K562 (cell line): ENCODE measurements at regions not wholly inside any gene's neighbourhood (a gene's known extent, or its start where the extent isn't known, plus 50 kb on each side); places are given as distances from the start of the nearest gene placed in this dataset.

Experiments
- ATAC-seq: fragments of 200-7000 bp; cut with Tn5 transposase; 3 replicates; pipeline ENCODE4 v1.9.1; 2020; ENCODE audit warnings: moderate library complexity
- BruUV-seq: library from RNA; stranded (reverse); fragments of 400-500 nt; replicated peaks from 2 replicates; lab custom pipeline; 2021; lab: Mats Ljungman, UMichigan
- CTCF ChIA-PET: fragments of 300-600 bp; formaldehyde crosslinking; extraction: SDS; loops from one replicate; lab custom pipeline; 2021; ENCODE audit warnings: low intra/inter-chr PET ratio; lab: Yijun Ruan, JAX
- POLR2A ChIA-PET: fragments of 300-600, 350-650 bp; sonication (Branson Sonifier 250); formaldehyde crosslinking; extraction: SDS; loops from one replicate; lab custom pipeline; 2021; ENCODE audit warnings: antibody characterized with exemption, inconsistent platforms; lab: Yijun Ruan, JAX
- DNase-seq, 4 experiments: peaks; one replicate each; pipeline versions ENCODE4 v3.0.0 to v3.0.0-alpha.2; 2011 to 2018; ENCODE audit warnings: low spot score in 3 of 4, mixed read lengths in 3 of 4; ENCODE audit errors: extremely low read depth in 1 of 4
- FAIRE-seq: peaks from 2 replicates; lab custom pipeline; 2011; peaks lifted over from hg19 to GRCh38; lab: Jason Lieb, UNC
- H2AFZ ChIP-seq: 2 replicates; pipeline ENCODE4 v1.6.0; 2011; ENCODE audit warnings: low read depth, low read length, control low read depth, inconsistent platforms
- H3K27ac ChIP-seq: fragments of 200-600 bp; 3 replicates; pipeline ENCODE4 v1.8.0; 2011; ENCODE audit warnings: low read depth, mild to moderate bottlenecking, control low read depth, inconsistent platforms, low read length, moderate library complexity, mixed read lengths; ENCODE audit errors: extremely low read depth
- H3K27me3 ChIP-seq, 2 experiments: fragments of 300-600 bp in 1 of 2; 2 replicates in 1 of 2; 3 replicates in 1 of 2; pipeline versions ENCODE4 v1.6.0 to v1.8.0; 2011; ENCODE audit warnings: inconsistent platforms in 2 of 2, low read length in 2 of 2, mild to moderate bottlenecking in 1 of 2, mixed read lengths in 1 of 2, moderate library complexity in 1 of 2; ENCODE audit not compliant: control insufficient read depth in 2 of 2, insufficient read depth in 2 of 2
- H3K36me3 ChIP-seq: fragments of 300-600 bp; 3 replicates; pipeline ENCODE4 v1.8.0; 2011; ENCODE audit warnings: mild to moderate bottlenecking, low read length, inconsistent platforms; ENCODE audit not compliant: control insufficient read depth, insufficient read depth
- H3K4me1 ChIP-seq, 2 experiments: fragments of 200-600 bp in 1 of 2; replicated peaks in 1 of 2; 2 replicates in 1 of 2; 3 replicates in 1 of 2; pipeline versions ENCODE4 v1.5.1 to v1.8.0; 2011; ENCODE audit warnings: inconsistent platforms in 2 of 2, low read length in 2 of 2, mild to moderate bottlenecking in 1 of 2, mixed read lengths in 1 of 2, moderate library complexity in 1 of 2; ENCODE audit not compliant: control insufficient read depth in 2 of 2, insufficient read depth in 2 of 2
- H3K4me2 ChIP-seq: 2 replicates; pipeline ENCODE4 v1.6.1; 2011; ENCODE audit warnings: low read length, control low read depth, inconsistent platforms, mixed read lengths; ENCODE audit not compliant: insufficient read depth
- H3K4me3 ChIP-seq: fragments of 200-600 bp; sonication (generic), shearing (Covaris generic); 2 replicates; pipeline ENCODE4 v1.5.1; 2016; ENCODE audit warnings: control low read depth, inconsistent platforms
- H3K79me2 ChIP-seq: fragments of 200-600 bp; 3 replicates; pipeline ENCODE4 v1.8.0; 2011; ENCODE audit warnings: low read length, inconsistent platforms; ENCODE audit not compliant: control insufficient read depth, insufficient read depth
- H3K9ac ChIP-seq, 2 experiments: 2 replicates each; pipeline versions ENCODE4 v1.6.0 to v1.6.1; 2011; ENCODE audit warnings: low read depth in 2 of 2, low read length in 2 of 2, control low read depth in 1 of 2, inconsistent platforms in 1 of 2, mild to moderate bottlenecking in 1 of 2, mixed read lengths in 1 of 2; ENCODE audit not compliant: insufficient read depth in 1 of 2
- H3K9me1 ChIP-seq: one replicate; pipeline ENCODE4 v1.6.0; 2011; ENCODE audit warnings: inconsistent platforms, mild to moderate bottlenecking, low read length, moderate library complexity; ENCODE audit not compliant: control insufficient read depth, insufficient read depth
- H3K9me3 ChIP-seq: replicated peaks from 2 replicates; pipeline ENCODE4 v1.5.1; 2011; ENCODE audit warnings: low read depth, low read length, inconsistent platforms; ENCODE audit not compliant: control insufficient read depth, insufficient read depth
- H4K20me1 ChIP-seq: replicated peaks from 2 replicates; pipeline ENCODE4 v1.6.1; 2011; ENCODE audit warnings: low read length, inconsistent platforms, mixed read lengths; ENCODE audit not compliant: control insufficient read depth, insufficient read depth
- CAMTA2 ChIP-seq: fragments of 250-450 bp; sonication (Bioruptor Pico); conservative IDR thresholded peaks from 2 replicates; pipeline ENCODE4 v1.5.1; 2022
- CBX8 ChIP-seq: fragments of 200-600 bp; sonication (generic); IDR thresholded peaks from 2 replicates; pipeline ENCODE4 v1.6.1; 2012; ENCODE audit warnings: borderline replicate concordance, mixed run types, low read depth, mild to moderate bottlenecking, moderate library complexity, mixed read lengths, low read length, control low read depth, inconsistent platforms; ENCODE audit not compliant: poor library complexity, severe bottlenecking; ENCODE audit errors: extremely low read depth
- CTBP1 ChIP-seq: fragments of 450-650 bp; IDR thresholded peaks from 2 replicates; pipeline ENCODE4 v1.6.1; 2016; ENCODE audit warnings: borderline replicate concordance
- CXXC5 ChIP-seq: fragments of 250-450 bp; sonication (Bioruptor Pico); IDR thresholded peaks from 2 replicates; pipeline ENCODE4 v1.8.0; 2022; ENCODE audit warnings: inconsistent platforms, mild to moderate bottlenecking, moderate library complexity
- DLX4 ChIP-seq: fragments of 250-450 bp; sonication (Bioruptor Pico); IDR thresholded peaks from 2 replicates; pipeline ENCODE4 v1.6.1; 2021; ENCODE audit warnings: mild to moderate bottlenecking
- GATAD2B ChIP-seq: fragments of 450-650 bp; IDR thresholded peaks from 2 replicates; pipeline ENCODE4 v1.6.1; 2017; ENCODE audit warnings: mild to moderate bottlenecking, borderline replicate concordance
- MXD1 ChIP-seq: fragments of 250-450 bp; sonication (Bioruptor Pico); IDR thresholded peaks from 2 replicates; pipeline ENCODE4 v1.8.0; 2021; ENCODE audit warnings: borderline replicate concordance, mild to moderate bottlenecking, moderate library complexity; ENCODE audit not compliant: poor library complexity, severe bottlenecking
- NELFE ChIP-seq: IDR thresholded peaks from 2 replicates; pipeline ENCODE4 v1.6.1; 2011; ENCODE audit warnings: mild to moderate bottlenecking; ENCODE audit not compliant: insufficient read depth, insufficient read length
- PATZ1 ChIP-seq: fragments of 250-450 bp; sonication (Bioruptor Pico); IDR thresholded peaks from 2 replicates; pipeline ENCODE4 v1.5.0; 2020; ENCODE audit warnings: mild to moderate bottlenecking, borderline replicate concordance
- POLR2H ChIP-seq: IDR thresholded peaks from 2 replicates; pipeline ENCODE4 v1.6.1; 2016; ENCODE audit warnings: missing genetic modification characterization, low read depth, mild to moderate bottlenecking, control low read depth, missing compliant biosample characterization, moderate library complexity
- TBP ChIP-seq: optimal IDR thresholded peaks from 2 replicates; pipeline ENCODE3; 2011; ENCODE audit warnings: low read depth, low read length, improper control_type of control experiment
- TCF7 ChIP-seq: sonication (generic); IDR thresholded peaks from 2 replicates; pipeline ENCODE4 v1.6.1; 2016; ENCODE audit warnings: antibody characterized with exemption, borderline replicate concordance
- ZFP91 ChIP-seq: sonication (generic); formaldehyde crosslinking; IDR thresholded peaks from 2 replicates; pipeline ENCODE4 v1.8.0; 2022; ENCODE audit warnings: mild to moderate bottlenecking, missing genetic modification reagents
- ZNF75A ChIP-seq: fragments of 450-650 bp; formaldehyde crosslinking; IDR thresholded peaks from 2 replicates; pipeline ENCODE4 v1.4.0; 2020; ENCODE audit warnings: mild to moderate bottlenecking
- WGBS: fragments of 100-300 bp; shearing (Covaris generic); methylation state at CpG from one replicate; pipeline ENCODE4 v1.1.6; 2016; ENCODE audit warnings: low coverage, mixed read lengths; ENCODE audit not compliant: insufficient coverage; ENCODE audit errors: missing lambda C conversion rate; 5-methylcytosine and 5-hydroxymethylcytosine counted together
- in situ Hi-C: fragments of 300-500 bp; cut with MboI; formaldehyde crosslinking; loops from 4 replicates; pipeline ENCODE4 v1.15.0; 2018; ENCODE audit warnings: inconsistent platforms, mixed read lengths
- intact Hi-C: fragments of 100-400 bp; cut with micrococcal nuclease; formaldehyde crosslinking; loops from 2 replicates; pipeline ENCODE4 v1.14.2; 2022

GRCh38 chr6:144639654-144640053 lies 354.5 kb downstream of the UTRN start:
- in situ Hi-C loops: no loop called here
- Histone ChIP-seq H3K4me2 (no peak overlapping the region), H3K27me3 (no peaks in the 10 kb centered on the region), H2AFZ (no peak overlapping the region), H4K20me1 (no peaks in the 10 kb centered on the region), H3K4me1 (no peaks in the 10 kb centered on the region), H3K4me3 (no peak overlapping the region), H3K9ac (no peak overlapping the region), H3K9me3 (no peaks in the 10 kb centered on the region), H3K9me1 (no peaks in the 10 kb centered on the region), H3K27ac (no peak overlapping the region), H3K79me2 (no peaks in the 10 kb centered on the region), H3K36me3 (no peaks in the 10 kb centered on the region)
- WGBS: 0% methylated on average over 1 of the region's 1 CpG
- FAIRE-seq (no peak), ATAC-seq (no peak), DNase-seq (no peak)
- ChIA-PET POLR2A (no interaction called here), CTCF (no interaction called here)
- TF ChIP-seq TCF7 (no peak), MXD1 (CRISPR knock-in tag) (no peak), POLR2H (tag) (no peak), TBP (no peak), ZFP91 (CRISPR knock-in tag) (no peak), NELFE (no peak), ZNF75A (CRISPR knock-in tag) (no peak), DLX4 (CRISPR knock-in tag) (no peak), PATZ1 (CRISPR knock-in tag) (no peak), CAMTA2 (CRISPR knock-in tag) (no peak), CBX8 (no peak), CTBP1 (no peak), GATAD2B (no peak), CXXC5 (CRISPR knock-in tag) (no peak)
- intact Hi-C loops: no loop called here
- no TSS peak for BruUV-seq
